Liver (tissue), 3 donors: ENCODE measurements at regions not wholly inside any gene's neighbourhood (a gene's known extent, or its start where the extent isn't known, plus 50 kb on each side); places are given as distances from the start of the nearest gene placed in this dataset.

Source experiments
- GABPA ChIP-seq, 2 donors: IDR thresholded peaks in 1 of 2; conservative IDR thresholded peaks in 1 of 2; 2 replicates each; pipeline ENCODE4 v1.6.1; 2016; ENCODE audit warnings: antibody characterized with exemption in 2 of 2, mild to moderate bottlenecking in 1 of 2, moderate library complexity in 1 of 2
- HNF4A ChIP-seq, 2 donors: conservative IDR thresholded peaks; 2 replicates each; pipeline ENCODE4 v1.6.1; 2016; ENCODE audit warnings: antibody characterized with exemption in 2 of 2, mild to moderate bottlenecking in 2 of 2
- JUND ChIP-seq, 2 donors: IDR thresholded peaks; 2 replicates each; pipeline ENCODE4 v1.6.1; 2016; ENCODE audit warnings: antibody characterized with exemption in 2 of 2
- RAD21 ChIP-seq, 2 donors: IDR thresholded peaks; 2 replicates each; pipeline ENCODE4 v1.6.1; 2016; ENCODE audit warnings: antibody characterized with exemption in 2 of 2, mild to moderate bottlenecking in 2 of 2
- TAF1 ChIP-seq: conservative IDR thresholded peaks from 2 replicates; pipeline ENCODE4 v1.6.1; 2016; ENCODE audit warnings: antibody characterized with exemption, mild to moderate bottlenecking
- YY1 ChIP-seq: IDR thresholded peaks from 2 replicates; pipeline ENCODE4 v1.6.1; 2016; ENCODE audit warnings: antibody characterized with exemption, mild to moderate bottlenecking
- TF ChIP-seq, protein P1 (sequence below): fragments of 150-350 bp; IDR thresholded peaks from 2 replicates; pipeline ENCODE4 v1.5.1; 2017; ENCODE audit warnings: improper control_type of control experiment, low read depth, low read length; ENCODE audit not compliant: missing input control
- donor health status: healthy.
- donor health status: healthy.

DNA sequence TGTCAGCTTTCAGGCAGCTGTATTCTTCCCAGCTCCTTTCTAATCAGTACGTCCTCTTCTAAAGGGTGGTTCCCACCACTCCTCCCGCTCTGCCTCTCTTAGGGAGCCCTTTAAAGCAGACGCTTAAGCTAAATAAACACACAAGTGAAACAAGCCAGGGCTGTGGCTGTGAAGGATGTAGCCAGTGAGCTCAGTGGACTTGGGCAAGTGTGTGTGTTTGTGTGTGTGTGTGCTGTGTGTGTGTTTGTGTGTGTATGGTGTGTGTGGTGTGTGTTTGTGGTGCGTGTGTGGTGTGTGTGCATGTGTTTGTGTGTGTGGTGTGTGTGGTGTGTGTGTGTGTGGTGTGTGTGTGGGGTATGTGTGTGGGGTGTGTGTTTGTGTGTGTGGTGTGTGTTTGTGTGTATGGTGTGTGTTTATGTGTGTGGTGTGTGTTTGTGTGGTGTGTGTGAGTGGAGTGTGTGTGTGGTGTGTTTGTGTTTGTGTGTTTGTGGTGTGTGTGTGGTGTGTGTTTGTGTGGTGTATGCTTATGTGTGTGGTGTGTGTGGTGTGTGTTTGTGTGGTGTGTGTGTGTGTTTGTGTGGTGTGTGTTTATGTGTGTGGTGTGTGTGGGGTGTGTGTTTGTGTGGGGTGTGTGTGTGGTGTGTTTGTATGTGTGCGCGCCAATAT, 283.3 kb downstream of the PTTG2 start:
- TF ChIP-seq, protein P1, sequence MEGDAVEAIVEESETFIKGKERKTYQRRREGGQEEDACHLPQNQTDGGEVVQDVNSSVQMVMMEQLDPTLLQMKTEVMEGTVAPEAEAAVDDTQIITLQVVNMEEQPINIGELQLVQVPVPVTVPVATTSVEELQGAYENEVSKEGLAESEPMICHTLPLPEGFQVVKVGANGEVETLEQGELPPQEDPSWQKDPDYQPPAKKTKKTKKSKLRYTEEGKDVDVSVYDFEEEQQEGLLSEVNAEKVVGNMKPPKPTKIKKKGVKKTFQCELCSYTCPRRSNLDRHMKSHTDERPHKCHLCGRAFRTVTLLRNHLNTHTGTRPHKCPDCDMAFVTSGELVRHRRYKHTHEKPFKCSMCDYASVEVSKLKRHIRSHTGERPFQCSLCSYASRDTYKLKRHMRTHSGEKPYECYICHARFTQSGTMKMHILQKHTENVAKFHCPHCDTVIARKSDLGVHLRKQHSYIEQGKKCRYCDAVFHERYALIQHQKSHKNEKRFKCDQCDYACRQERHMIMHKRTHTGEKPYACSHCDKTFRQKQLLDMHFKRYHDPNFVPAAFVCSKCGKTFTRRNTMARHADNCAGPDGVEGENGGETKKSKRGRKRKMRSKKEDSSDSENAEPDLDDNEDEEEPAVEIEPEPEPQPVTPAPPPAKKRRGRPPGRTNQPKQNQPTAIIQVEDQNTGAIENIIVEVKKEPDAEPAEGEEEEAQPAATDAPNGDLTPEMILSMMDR = no peak
- TF ChIP-seq RAD21 (IDR thresholded peaks at IDR 0.05) (no peak), YY1 (no peak), TAF1 (no peak), HNF4A (conservative IDR thresholded peaks at IDR 0.05) (no peak), JUND (IDR thresholded peaks at IDR 0.05) (no peak), GABPA (IDR thresholded peaks at IDR 0.05 in 1 of 2, conservative IDR thresholded peaks at IDR 0.05 in 1 of 2) (no peak)
